GM12875 (cell line): ENCODE measurements at regions not wholly inside any gene's neighbourhood (a gene's known extent, or its start where the extent isn't known, plus 50 kb on each side); places are given as distances from the start of the nearest gene placed in this dataset.

ENCODE experiments used
- H3K4me3 ChIP-seq: one replicate; pipeline ENCODE4 v1.5.1; 2011; ENCODE audit warnings: low read depth, low read length, control low read depth
- CTCF ChIP-seq: IDR thresholded peaks from 2 replicates; pipeline ENCODE4 v1.5.1; 2011; ENCODE audit warnings: low read depth, mild to moderate bottlenecking, control low read depth, inconsistent platforms, low read length, moderate library complexity, borderline replicate concordance; ENCODE audit not compliant: insufficient read depth

GRCh38 chr11:120061036-120061760 is 76.7 kb downstream of the TRIM29 start:
- TF ChIP-seq CTCF, result no peak
- no peak overlapping the region for H3K4me3 ChIP-seq

GRCh38 chr11:120060512-120060911 is 77.4 kb downstream of the TRIM29 start:
- no peak overlapping the region for H3K4me3 ChIP-seq
- no peak for TF ChIP-seq CTCF

GRCh38 chr11:120058931-120059330 is 79.0 kb downstream of the TRIM29 start:
- H3K4me3 ChIP-seq, result no peak overlapping the region
- TF ChIP-seq CTCF, result no peak

- no peak overlapping the region for H3K4me3 ChIP-seq
- TF ChIP-seq CTCF, result no peak
These were observed 80.0 kb downstream of the TRIM29 start for GRCh38 chr11:120057595-120058581.

- no peak overlapping the region for H3K4me3 ChIP-seq
- TF ChIP-seq CTCF, result no peak
These were observed 80.9 kb downstream of the TRIM29 start for GRCh38 chr11:120057028-120057330.

- no peak for TF ChIP-seq CTCF
- no peak overlapping the region for H3K4me3 ChIP-seq
These were observed 81.4 kb downstream of the TRIM29 start for GRCh38 chr11:120056301-120057027.
